BE2C (cell line): ENCODE measurements at regions not wholly inside any gene's neighbourhood (a gene's known extent, or its start where the extent isn't known, plus 50 kb on each side); places are given as distances from the start of the nearest gene placed in this dataset.
"Not testable (repeated sequence)": the region's sequence is repeated elsewhere in the genome, so short reads cannot be mapped to it uniquely, and the experiment has no call there.

Experiments
- DNase-seq: peaks from one replicate; pipeline ENCODE4 v3.0.0-alpha.2; 2020
- H3K27me3 ChIP-seq: fragments of 250-450 bp; sonication (Bioruptor Pico); 2 replicates; pipeline ENCODE4 v1.5.1; 2020; ENCODE audit warnings: mild to moderate bottlenecking
- H3K36me3 ChIP-seq: fragments of 250-450 bp; sonication (Bioruptor Pico); 2 replicates; pipeline ENCODE4 v1.5.1; 2020; ENCODE audit warnings: mild to moderate bottlenecking
- H3K4me1 ChIP-seq: fragments of 250-450 bp; sonication (Bioruptor Pico); 2 replicates; pipeline ENCODE4 v1.5.1; 2020
- H3K4me3 ChIP-seq: 2 replicates; pipeline ENCODE4 v1.5.1; 2011; ENCODE audit warnings: low read depth, low read length
- H3K9me3 ChIP-seq: fragments of 250-450 bp; sonication (Bioruptor Pico); 2 replicates; pipeline ENCODE4 v1.5.1; 2020
- TF ChIP-seq, protein P1 (sequence below): IDR thresholded peaks from 2 replicates; pipeline ENCODE4 v1.5.1; 2012; ENCODE audit warnings: mild to moderate bottlenecking, low read depth, low read length

- DNase-seq, result no peak
Measured at GRCh38 chr5:40346901-40347300, 332.8 kb upstream of the PTGER4 start.

DNA sequence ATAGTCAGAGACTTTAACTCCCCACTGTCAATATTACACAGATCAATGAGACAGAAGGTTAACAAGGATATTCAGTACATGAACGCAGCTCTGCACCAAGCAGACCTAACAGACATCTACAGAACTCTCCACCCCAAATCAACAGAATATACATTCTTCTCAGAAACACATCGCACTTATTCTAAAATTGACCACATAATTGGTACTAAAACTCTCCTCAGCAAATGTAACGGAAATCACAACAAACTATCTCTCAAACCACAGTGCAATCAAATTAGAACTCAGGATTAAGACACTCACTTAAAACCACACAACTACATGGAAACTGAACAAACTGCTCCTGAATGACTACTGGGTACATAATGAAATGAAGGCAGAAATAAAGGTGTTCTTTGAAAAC lies 341.3 kb upstream of the PTGER4 start:
- H3K27me3 ChIP-seq, H3K9me3 ChIP-seq, DNase-seq, H3K36me3 ChIP-seq, H3K4me3 ChIP-seq, H3K4me1 ChIP-seq: not testable (repeated sequence)

More at GRCh38 chr5:40346901-40347300, 332.8 kb upstream of the PTGER4 start:
- no peaks in the 10 kb centered on the region for H3K36me3 ChIP-seq
- no peaks in the 10 kb centered on the region for H3K4me1 ChIP-seq
- no peaks in the 10 kb centered on the region for H3K27me3 ChIP-seq
- no peaks in the 10 kb centered on the region for H3K9me3 ChIP-seq
- H3K4me3 ChIP-seq, result no peak overlapping the region
- TF ChIP-seq, protein P1, sequence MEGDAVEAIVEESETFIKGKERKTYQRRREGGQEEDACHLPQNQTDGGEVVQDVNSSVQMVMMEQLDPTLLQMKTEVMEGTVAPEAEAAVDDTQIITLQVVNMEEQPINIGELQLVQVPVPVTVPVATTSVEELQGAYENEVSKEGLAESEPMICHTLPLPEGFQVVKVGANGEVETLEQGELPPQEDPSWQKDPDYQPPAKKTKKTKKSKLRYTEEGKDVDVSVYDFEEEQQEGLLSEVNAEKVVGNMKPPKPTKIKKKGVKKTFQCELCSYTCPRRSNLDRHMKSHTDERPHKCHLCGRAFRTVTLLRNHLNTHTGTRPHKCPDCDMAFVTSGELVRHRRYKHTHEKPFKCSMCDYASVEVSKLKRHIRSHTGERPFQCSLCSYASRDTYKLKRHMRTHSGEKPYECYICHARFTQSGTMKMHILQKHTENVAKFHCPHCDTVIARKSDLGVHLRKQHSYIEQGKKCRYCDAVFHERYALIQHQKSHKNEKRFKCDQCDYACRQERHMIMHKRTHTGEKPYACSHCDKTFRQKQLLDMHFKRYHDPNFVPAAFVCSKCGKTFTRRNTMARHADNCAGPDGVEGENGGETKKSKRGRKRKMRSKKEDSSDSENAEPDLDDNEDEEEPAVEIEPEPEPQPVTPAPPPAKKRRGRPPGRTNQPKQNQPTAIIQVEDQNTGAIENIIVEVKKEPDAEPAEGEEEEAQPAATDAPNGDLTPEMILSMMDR, result no peak

DNA sequence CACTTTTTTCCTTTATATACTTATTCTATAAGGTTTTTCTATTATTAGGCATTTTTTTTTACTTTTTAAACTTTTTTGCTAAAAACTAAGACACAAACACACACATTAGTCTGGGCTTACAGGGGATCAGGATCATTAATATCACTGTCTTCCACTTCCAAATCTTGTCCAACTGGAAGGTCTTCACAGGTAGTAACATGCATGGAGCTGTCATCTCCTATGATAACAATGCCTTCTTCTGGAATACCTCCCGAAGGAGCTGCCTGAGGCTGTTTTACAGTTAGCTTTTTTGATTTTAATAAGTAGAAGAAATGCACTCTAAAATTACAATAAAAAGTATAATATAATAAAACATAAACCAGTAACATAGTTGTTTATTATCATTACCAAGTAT lies 345.5 kb upstream of the PTGER4 start:
- TF ChIP-seq, protein P1, result no peak
- H3K9me3 ChIP-seq, result no peaks in the 10 kb centered on the region
- no peak for DNase-seq
- no peak overlapping the region for H3K4me3 ChIP-seq
- no peaks in the 10 kb centered on the region for H3K36me3 ChIP-seq
- H3K27me3 ChIP-seq, result no peaks in the 10 kb centered on the region
- H3K4me1 ChIP-seq, result no peaks in the 10 kb centered on the region

GRCh38 chr5:40333459-40334241 lies 346.1 kb upstream of the PTGER4 start:
- TF ChIP-seq, protein P1, result no peak
- Histone ChIP-seq H3K4me1 (no peaks in the 10 kb centered on the region), H3K9me3 (no peaks in the 10 kb centered on the region), H3K4me3 (no peak overlapping the region), H3K27me3 (no peaks in the 10 kb centered on the region), H3K36me3 (no peaks in the 10 kb centered on the region)
- DNase-seq, result no peak

DNA sequence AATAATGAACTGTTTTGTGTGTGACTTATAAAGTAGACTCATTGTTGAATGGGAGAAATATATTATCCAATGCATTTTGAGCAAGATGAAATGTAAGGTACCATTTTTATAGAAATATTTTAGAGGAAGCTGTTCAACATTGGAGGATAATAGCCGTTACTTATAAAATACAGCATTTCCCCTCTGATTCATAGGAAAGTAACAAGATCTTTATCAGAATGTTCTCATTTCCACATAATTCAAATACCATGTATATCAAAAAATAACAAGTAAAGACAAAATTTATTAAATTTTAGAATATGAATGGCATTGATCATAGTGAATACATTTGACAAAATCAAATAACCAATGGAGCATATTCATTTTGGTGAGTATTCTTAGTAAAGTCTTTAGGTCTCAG lies 346.7 kb upstream of the PTGER4 start:
- TF ChIP-seq, protein P1, result no peak
- Histone ChIP-seq H3K4me3 (no peak overlapping the region), H3K4me1 (no peaks in the 10 kb centered on the region), H3K36me3 (no peaks in the 10 kb centered on the region), H3K9me3 (no peaks in the 10 kb centered on the region), H3K27me3 (no peaks in the 10 kb centered on the region)
- no peak for DNase-seq

GRCh38 chr5:40331616-40332015 lies 348.1 kb upstream of the PTGER4 start:
- H3K27me3 ChIP-seq, result no peaks in the 10 kb centered on the region
- H3K4me3 ChIP-seq, result no peak overlapping the region
- H3K9me3 ChIP-seq, result no peaks in the 10 kb centered on the region
- DNase-seq, result no peak
- no peaks in the 10 kb centered on the region for H3K36me3 ChIP-seq
- H3K4me1 ChIP-seq, result no peaks in the 10 kb centered on the region
- TF ChIP-seq, protein P1, result no peak
